Large intestine (tissue), 3 donors: ENCODE measurements at regions not wholly inside any gene's neighbourhood (a gene's known extent, or its start where the extent isn't known, plus 50 kb on each side); places are given as distances from the start of the nearest gene placed in this dataset.

Experiments used
- DNase-seq, 2 donors: peaks; one replicate each; pipeline versions ENCODE4 v3.0.0 to v3.0.0-alpha.2; 2013
- H3K27ac ChIP-seq: one replicate; pipeline ENCODE4 v1.5.1; 2013; ENCODE audit warnings: low read length
- H3K27me3 ChIP-seq: 2 replicates; pipeline ENCODE4 v1.6.1; 2013; ENCODE audit warnings: low read length; ENCODE audit not compliant: control insufficient read depth, insufficient read depth
- H3K36me3 ChIP-seq: 2 replicates; pipeline ENCODE4 v1.6.1; 2013; ENCODE audit warnings: low read length; ENCODE audit not compliant: control insufficient read depth, insufficient read depth
- H3K4me1 ChIP-seq: one replicate; pipeline ENCODE4 v1.6.1; 2013; ENCODE audit warnings: low read length; ENCODE audit not compliant: control insufficient read depth, insufficient read depth
- H3K4me3 ChIP-seq: one replicate; pipeline ENCODE4 v1.5.1; 2013; ENCODE audit warnings: low read length
- H3K9me3 ChIP-seq: one replicate; pipeline ENCODE4 v1.6.1; 2013; ENCODE audit warnings: mild to moderate bottlenecking, low read depth, low read length, moderate library complexity; ENCODE audit not compliant: control insufficient read depth
- WGBS: methylation state at CpG from one replicate; pipeline ENCODE4 v1.1.5; 2013; ENCODE audit warnings: low lambda C conversion rate; ENCODE audit not compliant: insufficient coverage; 5-methylcytosine and 5-hydroxymethylcytosine counted together

- Histone ChIP-seq H3K36me3 (no peaks in the 10 kb centered on the region), H3K9me3 (no peaks in the 10 kb centered on the region), H3K4me3 (no peak overlapping the region)
These were observed 649.0 kb upstream of the HS6ST1 start for GRCh38 chr2:128967646-128968045.

DNA sequence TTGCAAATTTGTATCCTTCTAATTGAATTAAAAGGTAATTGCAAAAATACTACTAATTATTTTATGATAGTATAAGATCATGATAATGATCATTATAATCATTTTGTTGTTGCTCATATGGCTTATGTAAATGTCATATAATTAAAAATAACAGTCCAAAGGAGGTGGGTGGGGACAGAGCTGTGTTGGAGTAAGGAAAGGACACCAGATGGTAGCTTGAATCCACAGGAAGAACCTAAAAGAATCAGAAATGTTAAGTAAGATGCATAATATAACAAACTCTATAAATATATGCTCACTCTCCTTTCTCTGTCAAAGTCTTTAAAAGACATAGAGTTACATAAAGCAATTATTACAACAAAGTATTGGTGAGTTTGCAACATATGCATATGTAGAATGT, 650.7 kb upstream of the HS6ST1 start:
- H3K4me3 ChIP-seq = no peak overlapping the region
- H3K36me3 ChIP-seq = no peaks in the 10 kb centered on the region
- no peak for DNase-seq
- no peaks in the 10 kb centered on the region for H3K9me3 ChIP-seq
- no peak overlapping the region for H3K27ac ChIP-seq
- H3K4me1 ChIP-seq = no peaks in the 10 kb centered on the region
- no peaks in the 10 kb centered on the region for H3K27me3 ChIP-seq

More at GRCh38 chr2:128967646-128968045, 649.0 kb upstream of the HS6ST1 start:
- no peak for DNase-seq
- Histone ChIP-seq H3K27me3 (no peaks in the 10 kb centered on the region), H3K4me1 (no peaks in the 10 kb centered on the region), H3K27ac (no peak overlapping the region)

GRCh38 chr2:128970332-128971116, 651.9 kb upstream of the HS6ST1 start:
- Histone ChIP-seq H3K4me3 (no peak overlapping the region), H3K4me1 (no peaks in the 10 kb centered on the region), H3K9me3 (no peaks in the 10 kb centered on the region), H3K36me3 (no peaks in the 10 kb centered on the region), H3K27me3 (no peaks in the 10 kb centered on the region), H3K27ac (no peak overlapping the region)
- 44% methylated on average over 3 of the region's 10 CpGs for WGBS
- DNase-seq = peak in 1 of 2 donors; percentile 42

- WGBS = no CpG with 5 or more reads among the region's 4 CpGs
- DNase-seq = no peak
These were observed 654.9 kb upstream of the HS6ST1 start for GRCh38 chr2:128973566-128973965.

GRCh38 chr2:128978212-128978611, 659.5 kb upstream of the HS6ST1 start:
- no peaks in the 10 kb centered on the region for H3K27me3 ChIP-seq
- H3K9me3 ChIP-seq = no peaks in the 10 kb centered on the region
- no peaks in the 10 kb centered on the region for H3K36me3 ChIP-seq
- H3K4me1 ChIP-seq = no peaks in the 10 kb centered on the region
- no peak overlapping the region for H3K4me3 ChIP-seq
- DNase-seq = no peak
- WGBS = 89% methylated on average over 1 of the region's 5 CpGs
- H3K27ac ChIP-seq = no peak overlapping the region

More at GRCh38 chr2:128973566-128973965, 654.9 kb upstream of the HS6ST1 start:
- Histone ChIP-seq H3K27me3 (no peaks in the 10 kb centered on the region), H3K36me3 (no peaks in the 10 kb centered on the region), H3K9me3 (no peaks in the 10 kb centered on the region), H3K27ac (no peak overlapping the region), H3K4me1 (no peaks in the 10 kb centered on the region), H3K4me3 (no peak overlapping the region)

GRCh38 chr2:128979182-128979581, 660.5 kb upstream of the HS6ST1 start:
- Histone ChIP-seq H3K4me3 (no peak overlapping the region), H3K27ac (no peak overlapping the region), H3K9me3 (no peaks in the 10 kb centered on the region), H3K4me1 (no peaks in the 10 kb centered on the region), H3K36me3 (no peaks in the 10 kb centered on the region), H3K27me3 (no peaks in the 10 kb centered on the region)
- 80% methylated on average over 1 of the region's 8 CpGs for WGBS
- no peak for DNase-seq

- H3K36me3 ChIP-seq = no peaks in the 10 kb centered on the region
- no peaks in the 10 kb centered on the region for H3K4me1 ChIP-seq
- no peak overlapping the region for H3K27ac ChIP-seq
- H3K4me3 ChIP-seq = no peak overlapping the region
- WGBS = 80% methylated on average over 1 of the region's 8 CpGs
- DNase-seq = no peak
- H3K9me3 ChIP-seq = no peaks in the 10 kb centered on the region
- H3K27me3 ChIP-seq = no peaks in the 10 kb centered on the region
These were observed 661.8 kb upstream of the HS6ST1 start for GRCh38 chr2:128980475-128980874.

DNA sequence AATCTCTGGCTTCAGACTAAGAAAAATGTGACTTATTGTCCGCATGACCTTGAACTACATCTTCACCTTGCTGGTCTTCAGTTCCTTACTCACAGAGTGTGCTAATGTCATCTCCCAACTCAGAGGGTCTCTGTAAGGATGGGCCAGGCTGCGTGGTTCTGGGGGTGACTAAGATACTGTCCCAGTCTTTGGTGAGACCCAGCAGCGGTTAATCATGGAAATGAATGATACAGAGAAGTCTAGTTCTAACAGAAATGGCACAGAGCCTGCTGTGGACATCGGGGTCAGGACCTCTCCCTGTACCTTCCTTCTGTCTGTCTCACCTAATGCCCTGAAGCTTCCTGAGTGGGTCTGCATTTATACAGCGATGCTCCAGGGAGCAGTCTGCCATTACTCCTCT, 662.7 kb upstream of the HS6ST1 start:
- no peak for DNase-seq
- Histone ChIP-seq H3K27me3 (no peaks in the 10 kb centered on the region), H3K36me3 (no peaks in the 10 kb centered on the region), H3K4me3 (no peak overlapping the region), H3K9me3 (no peaks in the 10 kb centered on the region), H3K27ac (no peak overlapping the region), H3K4me1 (no peaks in the 10 kb centered on the region)
- no CpG with 5 or more reads among the region's 5 CpGs for WGBS

GRCh38 chr2:128982001-128982400, 663.3 kb upstream of the HS6ST1 start:
- no peak for DNase-seq
- H3K4me3 ChIP-seq = no peak overlapping the region
- no peaks in the 10 kb centered on the region for H3K27me3 ChIP-seq
- no CpG with 5 or more reads among the region's 5 CpGs for WGBS
- no peaks in the 10 kb centered on the region for H3K36me3 ChIP-seq
- H3K9me3 ChIP-seq = no peaks in the 10 kb centered on the region
- no peaks in the 10 kb centered on the region for H3K4me1 ChIP-seq
- H3K27ac ChIP-seq = no peak overlapping the region

DNA sequence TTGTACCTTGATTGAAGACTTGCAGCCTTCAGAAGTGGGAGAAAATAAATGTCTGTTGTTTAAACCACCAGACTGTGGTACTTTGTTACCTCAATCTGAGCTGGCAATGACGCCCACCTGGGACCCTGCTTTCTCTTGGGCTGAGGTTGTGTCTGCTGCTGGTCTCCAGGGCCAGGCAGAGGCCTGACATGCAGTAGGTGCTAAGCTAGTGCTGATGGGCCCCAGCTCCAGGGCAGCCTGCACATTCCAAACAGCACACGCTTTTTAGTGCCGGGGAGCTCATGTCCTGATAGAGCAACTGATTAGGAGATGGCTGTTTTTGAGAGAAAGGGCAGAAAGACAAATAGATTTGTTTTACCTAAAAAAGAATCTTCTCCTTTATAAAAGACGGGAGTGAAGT, 664.0 kb upstream of the HS6ST1 start:
- Histone ChIP-seq H3K4me3 (no peak overlapping the region), H3K27ac (no peak overlapping the region), H3K27me3 (no peaks in the 10 kb centered on the region), H3K4me1 (no peaks in the 10 kb centered on the region), H3K9me3 (no peaks in the 10 kb centered on the region), H3K36me3 (no peaks in the 10 kb centered on the region)
- 100% methylated on average over 1 of the region's 4 CpGs for WGBS
- no peak for DNase-seq

DNA sequence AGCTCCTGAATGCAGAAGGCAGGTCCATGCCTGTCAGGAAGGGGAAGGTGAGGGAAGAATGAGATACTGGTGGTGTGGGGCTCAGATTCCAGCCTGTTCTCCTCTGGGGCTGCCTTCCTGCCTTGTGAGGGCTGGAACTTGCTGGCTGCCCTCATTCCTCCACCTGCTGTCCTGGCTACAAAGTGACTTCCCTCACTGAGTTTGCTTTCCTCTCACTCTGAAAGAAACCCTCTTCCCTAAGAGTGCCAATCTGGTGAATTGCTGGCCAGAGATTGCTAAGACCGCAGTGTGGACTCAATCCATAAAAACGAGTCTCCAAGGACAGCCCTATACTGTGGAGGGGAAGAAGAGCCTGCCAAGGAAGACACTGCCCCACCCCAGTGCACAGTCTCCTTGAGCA, 664.4 kb upstream of the HS6ST1 start:
- WGBS = no CpG with 5 or more reads among the region's 2 CpGs
- no peak overlapping the region for H3K27ac ChIP-seq
- no peak for DNase-seq
- H3K36me3 ChIP-seq = no peaks in the 10 kb centered on the region
- no peaks in the 10 kb centered on the region for H3K9me3 ChIP-seq
- no peaks in the 10 kb centered on the region for H3K4me1 ChIP-seq
- no peaks in the 10 kb centered on the region for H3K27me3 ChIP-seq
- no peak overlapping the region for H3K4me3 ChIP-seq
